Memory B cell (primary cell): ENCODE measurements at regions not wholly inside any gene's neighbourhood (a gene's known extent, or its start where the extent isn't known, plus 50 kb on each side); places are given as distances from the start of the nearest gene placed in this dataset.
"Not testable (repeated sequence)": the region's sequence is repeated elsewhere in the genome, so short reads cannot be mapped to it uniquely, and the experiment has no call there.

Source experiments
- ATAC-seq: fragments of 150-1000 bp; cut with Tn5 transposase; 2 replicates; pipeline ENCODE4 v1.10.0; 2021; ENCODE audit warnings: low read depth, mild to moderate bottlenecking, moderate library complexity
- DNase-seq, 2 donors: peaks; one replicate each; pipeline ENCODE4 v3.0.0; 2022; ENCODE audit warnings: low spot score in 2 of 2
- H3K27ac Mint-ChIP-seq: one replicate; pipeline ENCODE4 v1.8.0; 2022; ENCODE audit warnings: mild to moderate bottlenecking, moderate library complexity, mixed read lengths
- H3K27me3 Mint-ChIP-seq: one replicate; pipeline ENCODE4 v1.8.0; 2022; ENCODE audit warnings: mixed read lengths
- H3K36me3 Mint-ChIP-seq: one replicate; pipeline ENCODE4 v1.8.0; 2022; ENCODE audit warnings: mild to moderate bottlenecking, mixed read lengths
- H3K4me1 Mint-ChIP-seq: one replicate; pipeline ENCODE4 v1.8.0; 2022; ENCODE audit warnings: mixed read lengths
- H3K4me3 Mint-ChIP-seq: one replicate; pipeline ENCODE4 v1.8.0; 2022; ENCODE audit warnings: mild to moderate bottlenecking, moderate library complexity, mixed read lengths
- H3K9me3 Mint-ChIP-seq: one replicate; pipeline ENCODE4 v1.8.0; 2022; ENCODE audit warnings: mixed read lengths

DNA sequence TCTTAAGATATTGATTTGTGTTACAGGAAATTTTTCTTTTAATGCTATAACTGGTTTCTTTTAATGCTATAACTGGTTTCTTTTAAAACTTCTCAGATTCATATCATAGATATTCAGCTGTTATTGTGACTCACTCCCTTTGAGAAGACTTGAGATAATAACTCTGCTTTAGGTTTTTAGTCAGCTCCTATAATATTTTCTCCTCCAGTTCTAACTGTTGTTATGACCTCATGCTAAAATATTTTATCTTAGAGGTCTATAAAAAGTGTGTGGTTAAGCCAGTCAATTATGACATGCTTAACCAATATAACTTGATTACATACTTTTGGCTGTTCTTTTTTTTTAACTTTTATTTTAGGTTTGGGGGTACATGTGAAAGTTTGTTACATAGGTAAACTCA, 280.2 kb downstream of the PTGER3 start:
- Mint-ChIP-seq H3K4me3 (no peak overlapping the region), H3K36me3 (no peaks in the 10 kb centered on the region), H3K9me3 (peaks cover 13% of the 10 kb centered on the region), H3K4me1 (no peaks in the 10 kb centered on the region), H3K27ac (no peak overlapping the region), H3K27me3 (no peaks in the 10 kb centered on the region)
- DNase-seq (no peak), ATAC-seq (no peak)

DNA sequence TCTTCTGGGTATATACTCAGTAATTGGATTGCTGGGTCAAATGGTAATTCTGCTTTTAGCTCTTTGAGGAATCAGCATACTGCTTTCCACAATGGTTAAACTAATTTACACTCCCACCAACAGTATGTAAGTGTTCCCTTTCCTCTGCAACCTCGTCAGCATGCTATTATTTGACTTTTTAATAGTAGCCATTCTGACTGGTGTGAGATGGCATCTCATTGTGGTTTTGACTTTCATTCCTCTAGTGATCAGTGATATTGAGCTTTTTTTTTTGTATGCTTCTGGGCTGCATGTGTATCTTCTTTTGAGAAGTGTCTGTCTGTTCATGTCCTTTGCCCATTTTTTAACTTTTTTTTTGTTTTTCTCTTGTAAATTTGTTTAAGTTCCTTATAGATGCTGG, 279.4 kb downstream of the PTGER3 start:
- H3K36me3 Mint-ChIP-seq = no peaks in the 10 kb centered on the region
- ATAC-seq (no peak), DNase-seq (no peak)
- no peak overlapping the region for H3K27ac Mint-ChIP-seq
- H3K27me3 Mint-ChIP-seq = no peaks in the 10 kb centered on the region
- peaks cover 10% of the 10 kb centered on the region for H3K9me3 Mint-ChIP-seq
- H3K4me3 Mint-ChIP-seq = no peak overlapping the region
- no peaks in the 10 kb centered on the region for H3K4me1 Mint-ChIP-seq

DNA sequence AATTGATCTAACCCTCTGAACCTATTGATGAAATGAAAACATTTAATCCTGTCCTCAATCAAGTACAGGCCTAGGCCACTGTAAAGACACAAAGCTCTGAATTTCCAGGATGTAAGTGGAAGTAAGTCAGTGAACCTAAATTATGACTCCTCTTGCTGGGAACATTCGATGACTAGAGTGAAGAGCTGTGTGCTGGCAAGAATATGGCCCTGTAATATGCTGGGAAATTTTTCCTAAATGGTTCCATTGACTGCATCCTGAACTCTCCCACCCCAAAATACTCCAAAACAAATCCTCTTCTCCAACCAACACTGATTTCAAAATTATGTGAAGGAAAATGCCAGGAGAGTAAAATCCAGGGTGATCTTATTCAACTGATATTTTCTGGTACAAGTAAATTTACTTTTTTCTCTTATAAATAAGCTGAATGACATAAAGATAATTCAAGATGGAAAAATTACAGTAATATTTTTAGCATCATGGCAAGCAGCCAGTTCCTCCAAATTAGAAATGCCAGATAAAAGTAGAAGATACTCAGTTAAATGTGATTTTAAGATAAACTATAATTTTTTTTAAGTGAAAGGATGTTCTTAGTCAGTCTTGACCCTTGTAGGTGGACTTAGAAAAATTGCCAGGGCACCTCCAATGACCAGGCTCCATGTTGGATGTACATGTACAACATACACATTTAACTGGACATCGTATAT, 269.4 kb downstream of the PTGER3 start:
- Mint-ChIP-seq H3K4me3 (no peak overlapping the region), H3K27ac (no peak overlapping the region)
- ATAC-seq = no peak

DNA sequence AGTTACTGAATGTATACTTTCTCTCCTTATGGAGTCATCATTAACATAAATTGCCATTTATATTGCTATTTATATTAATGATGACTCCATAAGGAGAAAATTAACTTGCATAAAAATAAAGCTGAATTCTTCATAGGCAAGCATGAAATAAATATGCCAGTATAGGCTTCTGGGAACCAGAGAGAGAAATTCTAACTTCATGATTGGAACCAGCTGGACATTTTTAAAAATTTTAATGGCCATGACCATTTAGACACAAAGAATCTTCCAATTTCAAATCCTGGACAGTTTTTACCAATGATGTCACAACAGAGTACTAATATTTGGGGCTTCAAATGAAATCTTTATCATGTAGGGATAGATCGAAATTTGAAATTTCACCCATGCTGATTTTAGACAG, 268.7 kb downstream of the PTGER3 start:
- ATAC-seq = no peak
- Mint-ChIP-seq H3K4me1 (no peaks in the 10 kb centered on the region), H3K9me3 (no peaks in the 10 kb centered on the region), H3K4me3 (no peak overlapping the region), H3K27me3 (no peaks in the 10 kb centered on the region), H3K36me3 (no peaks in the 10 kb centered on the region), H3K27ac (no peak overlapping the region)
- no peak for DNase-seq

More for the DNA sequence above, 269.4 kb downstream of the PTGER3 start:
- Mint-ChIP-seq H3K4me1 (no peaks in the 10 kb centered on the region), H3K9me3 (no peaks in the 10 kb centered on the region), H3K36me3 (no peaks in the 10 kb centered on the region), H3K27me3 (no peaks in the 10 kb centered on the region)
- no peak for DNase-seq

DNA sequence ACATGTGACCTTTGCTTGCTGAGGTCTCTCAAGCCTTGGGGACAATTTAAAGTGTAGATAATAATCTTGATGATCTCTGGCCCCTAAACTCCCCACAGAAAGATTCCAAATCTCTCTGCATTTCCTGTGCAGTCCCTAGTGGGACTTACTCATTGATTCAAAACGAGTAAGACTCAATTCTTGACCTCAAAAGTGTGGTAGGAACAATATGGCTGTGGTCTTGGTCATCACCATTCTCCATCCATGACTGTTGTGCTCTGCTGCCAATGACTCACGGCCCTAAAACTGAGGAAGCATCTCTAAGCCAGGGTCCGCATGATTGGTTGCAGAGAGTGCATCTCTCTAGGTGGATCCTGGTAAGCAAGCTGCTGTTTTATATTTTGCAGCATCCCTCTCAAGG, 268.0 kb downstream of the PTGER3 start:
- no peaks in the 10 kb centered on the region for H3K27me3 Mint-ChIP-seq
- H3K4me1 Mint-ChIP-seq = no peaks in the 10 kb centered on the region
- no peak overlapping the region for H3K4me3 Mint-ChIP-seq
- no peaks in the 10 kb centered on the region for H3K9me3 Mint-ChIP-seq
- no peak for ATAC-seq
- H3K27ac Mint-ChIP-seq = no peak overlapping the region
- no peaks in the 10 kb centered on the region for H3K36me3 Mint-ChIP-seq
- DNase-seq = no peak

DNA sequence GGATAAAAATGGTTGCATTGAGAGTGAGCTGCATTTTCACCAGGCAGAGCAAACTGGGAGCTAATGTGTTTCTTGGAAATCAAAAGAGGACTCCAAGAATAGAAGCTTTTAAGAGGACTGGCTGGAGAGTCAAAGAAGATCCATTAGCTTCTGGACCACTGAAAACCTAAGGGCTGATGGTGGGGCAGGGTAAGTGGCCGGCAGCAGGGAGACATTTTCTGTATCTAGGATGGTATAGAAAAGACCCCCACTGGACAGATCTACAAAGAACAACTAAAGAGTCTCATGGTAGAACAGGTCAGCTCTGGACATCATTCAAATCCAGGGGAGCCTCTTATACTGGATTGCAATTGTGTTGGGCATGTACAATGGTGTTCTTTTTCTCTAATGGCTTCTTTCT, 262.3 kb downstream of the PTGER3 start:
- H3K36me3 Mint-ChIP-seq = no peaks in the 10 kb centered on the region
- H3K27ac Mint-ChIP-seq = no peak overlapping the region
- H3K4me3 Mint-ChIP-seq = no peak overlapping the region
- H3K9me3 Mint-ChIP-seq = no peaks in the 10 kb centered on the region
- ATAC-seq = no peak
- H3K27me3 Mint-ChIP-seq = no peaks in the 10 kb centered on the region
- DNase-seq = no peak
- no peaks in the 10 kb centered on the region for H3K4me1 Mint-ChIP-seq

DNA sequence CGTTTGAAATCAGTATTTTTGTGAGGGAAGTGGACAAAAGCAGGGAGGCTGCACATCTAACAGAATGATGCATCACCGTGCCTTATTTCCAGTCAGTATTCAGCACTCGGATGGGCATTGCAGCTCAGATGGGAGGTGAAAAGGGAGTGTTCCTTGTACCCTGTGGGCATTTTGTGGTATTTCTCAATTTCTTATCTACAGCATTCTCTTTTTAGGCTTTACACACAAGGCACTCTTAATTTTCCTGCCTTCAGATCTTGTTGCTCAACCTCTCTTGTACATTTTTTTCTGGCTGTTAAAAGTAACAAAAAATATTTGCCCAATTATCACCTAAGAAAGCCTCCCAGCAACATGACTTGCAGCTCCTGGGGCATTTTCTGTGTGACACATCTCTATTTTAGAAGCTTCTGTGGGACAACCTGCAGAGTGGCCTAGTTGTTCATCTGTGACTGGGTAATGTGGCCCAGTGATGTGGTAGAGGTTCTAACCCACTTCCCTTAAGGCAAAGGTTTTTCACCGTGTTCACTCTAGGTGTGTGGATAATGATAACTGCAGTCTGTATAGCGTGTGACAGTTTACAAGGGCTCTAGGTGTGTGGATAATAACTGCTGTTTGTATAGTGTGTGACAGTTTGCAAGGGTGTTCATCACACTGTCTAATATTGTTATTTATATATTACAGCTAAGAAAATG, 257.2 kb downstream of the PTGER3 start:
- no peak overlapping the region for H3K4me3 Mint-ChIP-seq
- no peaks in the 10 kb centered on the region for H3K4me1 Mint-ChIP-seq
- ATAC-seq = no peak

DNA sequence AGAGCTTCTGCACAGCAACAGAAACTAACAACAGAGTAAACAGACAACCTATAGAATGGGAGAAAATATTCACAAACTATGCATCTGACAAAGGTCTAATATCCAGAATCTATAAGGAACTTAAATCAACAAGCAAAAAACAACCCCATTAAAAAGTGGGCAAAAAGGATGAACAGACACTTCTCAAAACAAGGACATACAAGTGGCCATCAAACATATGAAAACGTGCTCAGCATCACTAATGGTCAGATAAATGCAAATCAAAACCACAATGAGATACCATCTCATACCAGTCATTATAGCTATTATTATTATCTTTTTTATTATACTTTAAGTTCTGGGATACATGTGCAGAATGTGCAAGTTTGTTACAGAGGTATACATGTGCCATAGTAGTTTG, 252.6 kb downstream of the PTGER3 start:
- not testable (repeated sequence) for H3K27me3 Mint-ChIP-seq, H3K4me3 Mint-ChIP-seq, H3K27ac Mint-ChIP-seq, H3K36me3 Mint-ChIP-seq, DNase-seq, H3K4me1 Mint-ChIP-seq, ATAC-seq, H3K9me3 Mint-ChIP-seq

More for the DNA sequence above, 257.2 kb downstream of the PTGER3 start:
- Mint-ChIP-seq H3K27me3 (no peaks in the 10 kb centered on the region), H3K27ac (no peak overlapping the region), H3K36me3 (no peaks in the 10 kb centered on the region), H3K9me3 (peaks cover 2% of the 10 kb centered on the region)
- no peak for DNase-seq

DNA sequence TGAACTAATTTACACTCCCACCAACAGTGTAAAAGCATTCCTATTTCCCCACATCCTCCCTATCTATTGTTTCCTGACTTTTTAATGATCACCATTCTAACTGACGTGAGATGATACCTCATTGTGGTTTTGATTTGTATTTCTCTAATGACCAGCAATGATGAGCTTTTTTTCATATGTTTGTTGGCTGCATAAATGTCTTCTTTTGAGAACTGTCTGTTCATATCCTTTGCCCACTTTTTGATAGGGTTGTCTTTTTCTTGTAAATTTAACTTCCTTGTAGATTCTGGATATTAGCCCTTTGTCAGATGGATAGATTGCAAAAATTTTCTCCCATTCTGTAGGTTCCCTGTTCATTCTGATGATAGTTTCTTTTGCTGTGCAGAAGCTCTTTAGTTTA, 251.3 kb downstream of the PTGER3 start:
- DNase-seq, ATAC-seq, H3K9me3 Mint-ChIP-seq, H3K27me3 Mint-ChIP-seq, H3K4me1 Mint-ChIP-seq, H3K27ac Mint-ChIP-seq, H3K36me3 Mint-ChIP-seq, H3K4me3 Mint-ChIP-seq: not testable (repeated sequence)

DNA sequence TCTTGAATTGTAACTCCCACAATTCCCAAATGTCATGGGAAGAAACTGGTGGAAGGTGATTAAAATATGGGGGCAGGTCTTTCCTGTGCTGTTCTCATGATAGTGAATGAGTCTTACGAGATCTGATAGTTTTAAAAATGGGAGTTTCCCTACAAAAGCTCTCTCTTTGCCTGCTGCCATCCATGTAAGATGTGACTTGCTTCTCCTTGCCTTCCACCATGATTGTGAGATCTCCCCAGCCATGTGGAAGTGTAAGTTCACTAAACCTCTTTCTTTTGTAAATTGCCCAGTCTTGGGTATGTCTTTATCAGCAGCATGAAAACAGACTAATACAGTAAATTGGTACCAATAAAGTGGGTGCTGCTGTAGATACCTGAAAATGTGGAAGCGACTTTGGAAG, 245.0 kb downstream of the PTGER3 start:
- not testable (repeated sequence) for H3K9me3 Mint-ChIP-seq, ATAC-seq, H3K4me1 Mint-ChIP-seq, DNase-seq, H3K27ac Mint-ChIP-seq, H3K36me3 Mint-ChIP-seq, H3K4me3 Mint-ChIP-seq, H3K27me3 Mint-ChIP-seq

DNA sequence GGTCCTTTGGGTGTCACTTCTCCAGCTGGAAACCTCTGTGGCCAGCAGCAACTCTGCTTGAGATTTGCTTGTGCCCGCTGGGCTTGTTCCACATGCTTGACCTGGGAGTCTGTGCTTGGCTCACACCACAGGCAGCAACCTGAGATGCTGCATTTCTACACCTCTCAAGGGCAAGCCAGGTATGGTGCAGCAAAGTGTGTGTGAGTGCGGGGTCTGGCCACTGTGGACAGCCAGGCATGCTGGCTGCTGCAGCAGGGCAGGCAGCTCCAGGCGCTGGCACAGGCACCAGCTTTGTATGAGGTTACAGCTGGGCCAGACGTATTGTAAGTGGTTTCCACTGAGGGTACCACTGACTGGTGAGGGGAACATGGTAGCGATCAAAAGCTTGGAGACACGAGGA, 242.0 kb downstream of the PTGER3 start:
- Mint-ChIP-seq H3K4me3 (no peak overlapping the region), H3K9me3 (peaks cover 5% of the 10 kb centered on the region), H3K36me3 (no peaks in the 10 kb centered on the region), H3K27ac (no peak overlapping the region), H3K4me1 (no peaks in the 10 kb centered on the region), H3K27me3 (no peaks in the 10 kb centered on the region)
- ATAC-seq (no peak), DNase-seq (no peak)

DNA sequence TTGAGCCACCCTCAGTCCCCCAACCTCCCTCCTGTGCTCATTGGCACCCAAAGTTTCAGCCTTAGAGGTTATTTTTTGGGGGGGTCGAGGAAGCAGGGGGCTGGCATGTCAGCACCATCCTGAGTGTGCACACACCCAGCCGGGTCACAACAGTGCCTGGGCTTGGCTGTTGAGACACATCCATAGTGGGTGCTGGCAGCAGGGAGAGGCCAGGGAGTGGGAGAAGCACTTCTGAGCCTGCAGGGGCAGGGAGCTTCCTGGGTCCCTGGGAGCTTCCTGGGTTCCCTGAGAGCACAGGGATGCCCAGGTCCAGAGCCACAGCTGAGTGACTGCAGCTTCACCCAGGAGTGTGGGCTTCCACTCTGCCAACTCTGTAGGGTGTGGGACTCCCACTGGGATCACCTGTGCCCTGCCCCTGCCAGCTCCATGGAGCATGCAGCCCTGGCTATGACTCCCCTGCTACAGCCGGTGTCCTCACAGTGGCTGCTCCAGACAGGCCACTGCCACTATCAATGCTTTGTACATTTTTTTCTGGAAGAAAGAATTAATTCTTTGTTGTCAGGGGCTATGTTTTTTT, 240.4 kb downstream of the PTGER3 start:
- Mint-ChIP-seq H3K27ac (no peak overlapping the region), H3K4me3 (no peak overlapping the region), H3K9me3 (peaks cover 5% of the 10 kb centered on the region), H3K36me3 (no peaks in the 10 kb centered on the region), H3K27me3 (no peaks in the 10 kb centered on the region), H3K4me1 (no peaks in the 10 kb centered on the region)
- DNase-seq (no peak), ATAC-seq (no peak)

DNA sequence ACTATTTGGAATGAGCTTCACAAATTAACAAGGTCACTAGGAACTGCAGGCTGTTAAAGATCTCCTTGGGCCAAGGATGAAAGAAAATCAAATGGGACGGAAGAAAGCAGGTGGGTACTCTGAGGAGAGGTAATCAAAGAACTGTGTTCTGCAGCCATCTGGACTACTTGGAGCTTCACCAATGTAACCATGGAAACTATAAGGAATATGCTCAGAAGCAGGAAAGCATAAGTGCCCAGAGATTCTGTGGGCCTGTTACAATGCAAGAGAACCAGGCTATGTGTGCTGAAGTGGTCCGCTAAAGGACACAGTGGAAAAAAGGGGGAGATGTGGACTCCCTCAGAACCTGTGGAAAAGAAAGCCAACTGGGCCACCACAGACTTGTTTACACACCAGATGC, 238.5 kb downstream of the PTGER3 start:
- no peaks in the 10 kb centered on the region for H3K27me3 Mint-ChIP-seq

DNA sequence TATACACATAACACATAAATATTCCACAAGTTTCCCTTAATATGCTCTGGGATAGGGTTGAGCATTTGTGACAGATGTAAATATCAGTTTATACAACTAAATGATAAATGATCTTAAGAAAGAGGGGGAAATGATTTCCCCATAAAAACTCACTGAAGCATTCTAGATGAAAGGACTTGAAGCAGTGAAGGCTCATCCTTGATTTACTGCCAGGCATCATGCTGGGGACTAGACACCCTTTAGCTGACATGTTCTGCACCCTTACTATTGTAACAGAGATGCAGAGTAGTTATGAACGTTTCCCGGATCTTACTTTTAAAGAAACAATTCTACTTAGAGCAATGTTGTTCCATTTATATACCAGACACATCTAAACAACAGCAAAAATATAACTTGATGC, 235.8 kb downstream of the PTGER3 start:
- ATAC-seq = no peak
- no peak for DNase-seq
- H3K4me3 Mint-ChIP-seq = no peak overlapping the region
- no peaks in the 10 kb centered on the region for H3K36me3 Mint-ChIP-seq
- no peaks in the 10 kb centered on the region for H3K27me3 Mint-ChIP-seq
- H3K9me3 Mint-ChIP-seq = peaks cover 2% of the 10 kb centered on the region
- H3K27ac Mint-ChIP-seq = no peak overlapping the region
- no peaks in the 10 kb centered on the region for H3K4me1 Mint-ChIP-seq

More for the DNA sequence above, 238.5 kb downstream of the PTGER3 start:
- Mint-ChIP-seq H3K9me3 (peaks cover 2% of the 10 kb centered on the region), H3K4me1 (no peaks in the 10 kb centered on the region), H3K4me3 (no peak overlapping the region), H3K36me3 (no peaks in the 10 kb centered on the region), H3K27ac (no peak overlapping the region)
- ATAC-seq (no peak), DNase-seq (no peak)
